ENCODE measurements at regions not wholly inside any gene's neighbourhood (a gene's known extent, or its start where the extent isn't known, plus 50 kb on each side); places are given as distances from the start of the nearest gene placed in this dataset.
A peak's percentile ranks its signal among the peaks of the same experiment; 100 is the strongest.

DNA sequence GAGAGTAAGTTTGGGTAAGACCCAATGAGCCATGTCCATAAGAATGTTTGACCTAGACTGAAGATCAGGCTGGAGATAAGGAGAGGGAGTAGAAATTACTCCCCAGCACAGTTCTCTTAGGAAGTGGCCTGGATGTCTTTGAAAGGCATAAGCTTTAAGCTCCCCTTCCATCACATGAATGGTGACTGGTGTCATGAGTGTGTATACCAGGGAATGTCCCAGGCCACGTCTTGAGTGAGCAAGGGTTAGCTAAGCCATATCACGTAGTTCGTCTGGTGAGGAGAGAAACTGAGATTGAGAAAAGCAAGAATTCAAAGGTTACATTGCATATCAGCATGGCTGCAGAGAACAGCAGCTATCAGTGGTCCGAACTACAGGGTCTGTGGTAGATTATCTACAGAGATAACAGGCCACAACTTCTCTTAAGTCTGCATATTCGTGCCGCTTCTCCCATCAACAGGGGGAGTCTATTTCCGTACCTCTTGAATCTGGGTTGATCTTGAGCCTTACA is 60.1 kb upstream of the BMP2 start:
- DNase-seq, result no peak
- H3K27ac ChIP-seq, result no peak overlapping the region

DNA sequence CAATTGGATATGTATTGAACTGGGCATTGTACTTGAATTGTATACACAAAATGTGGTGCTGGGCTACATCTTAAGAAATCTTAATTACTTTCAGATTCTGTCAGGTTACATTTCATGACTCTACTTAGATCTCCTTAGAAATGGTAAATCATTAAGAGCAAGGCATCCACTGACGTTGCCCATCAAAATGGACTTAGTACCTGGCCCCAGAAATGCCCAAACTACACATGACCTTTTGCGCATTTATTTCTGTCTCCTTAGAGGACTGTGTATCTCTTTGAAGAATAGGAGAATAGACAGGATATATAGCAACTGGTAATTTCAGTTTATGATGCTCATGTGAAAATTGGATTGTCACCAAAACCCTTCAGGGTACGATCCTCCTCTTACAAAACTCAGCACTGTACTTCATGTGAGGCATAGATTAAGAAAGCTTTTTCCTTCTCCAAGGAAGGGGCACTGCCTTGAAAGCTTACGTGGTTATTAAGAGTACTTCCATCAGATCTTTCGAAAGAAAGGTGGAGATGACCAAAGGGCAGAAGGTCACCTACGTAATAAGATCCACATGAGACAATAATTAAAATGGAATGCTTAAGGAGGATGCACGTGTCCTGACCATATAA is 61.4 kb upstream of the BMP2 start:
- H3K9me3 ChIP-seq, result no peaks in the 10 kb centered on the region
- TF ChIP-seq, protein P1, sequence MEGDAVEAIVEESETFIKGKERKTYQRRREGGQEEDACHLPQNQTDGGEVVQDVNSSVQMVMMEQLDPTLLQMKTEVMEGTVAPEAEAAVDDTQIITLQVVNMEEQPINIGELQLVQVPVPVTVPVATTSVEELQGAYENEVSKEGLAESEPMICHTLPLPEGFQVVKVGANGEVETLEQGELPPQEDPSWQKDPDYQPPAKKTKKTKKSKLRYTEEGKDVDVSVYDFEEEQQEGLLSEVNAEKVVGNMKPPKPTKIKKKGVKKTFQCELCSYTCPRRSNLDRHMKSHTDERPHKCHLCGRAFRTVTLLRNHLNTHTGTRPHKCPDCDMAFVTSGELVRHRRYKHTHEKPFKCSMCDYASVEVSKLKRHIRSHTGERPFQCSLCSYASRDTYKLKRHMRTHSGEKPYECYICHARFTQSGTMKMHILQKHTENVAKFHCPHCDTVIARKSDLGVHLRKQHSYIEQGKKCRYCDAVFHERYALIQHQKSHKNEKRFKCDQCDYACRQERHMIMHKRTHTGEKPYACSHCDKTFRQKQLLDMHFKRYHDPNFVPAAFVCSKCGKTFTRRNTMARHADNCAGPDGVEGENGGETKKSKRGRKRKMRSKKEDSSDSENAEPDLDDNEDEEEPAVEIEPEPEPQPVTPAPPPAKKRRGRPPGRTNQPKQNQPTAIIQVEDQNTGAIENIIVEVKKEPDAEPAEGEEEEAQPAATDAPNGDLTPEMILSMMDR (IDR thresholded peaks at IDR 0.05), result no peak
- intact Hi-C loops (cut with DNase I; ENCODE audit: low total_unique reads), result no loop called here
- DNase-seq, result no peak
- H3K4me1 ChIP-seq, result peaks cover 0 to 62% (median 19%) of the 10 kb centered on the region in 4 donors
- no peaks in the 10 kb centered on the region for H3K36me3 ChIP-seq
- no peak overlapping the region for H3K27ac ChIP-seq
- no peak overlapping the region for H3K4me3 ChIP-seq
- H3K27me3 ChIP-seq, result no peaks in the 10 kb centered on the region

More for the DNA sequence above, 60.1 kb upstream of the BMP2 start:
- Histone ChIP-seq H3K4me1 (peaks cover 0 to 52% (median 19%) of the 10 kb centered on the region in 4 donors), H3K36me3 (no peaks in the 10 kb centered on the region), H3K9me3 (no peaks in the 10 kb centered on the region), H3K27me3 (no peaks in the 10 kb centered on the region), H3K4me3 (no peak overlapping the region)
- TF ChIP-seq, protein P1 (IDR thresholded peaks at IDR 0.05), result no peak
- intact Hi-C loops (cut with DNase I; ENCODE audit: low total_unique reads), result no loop called here

DNA sequence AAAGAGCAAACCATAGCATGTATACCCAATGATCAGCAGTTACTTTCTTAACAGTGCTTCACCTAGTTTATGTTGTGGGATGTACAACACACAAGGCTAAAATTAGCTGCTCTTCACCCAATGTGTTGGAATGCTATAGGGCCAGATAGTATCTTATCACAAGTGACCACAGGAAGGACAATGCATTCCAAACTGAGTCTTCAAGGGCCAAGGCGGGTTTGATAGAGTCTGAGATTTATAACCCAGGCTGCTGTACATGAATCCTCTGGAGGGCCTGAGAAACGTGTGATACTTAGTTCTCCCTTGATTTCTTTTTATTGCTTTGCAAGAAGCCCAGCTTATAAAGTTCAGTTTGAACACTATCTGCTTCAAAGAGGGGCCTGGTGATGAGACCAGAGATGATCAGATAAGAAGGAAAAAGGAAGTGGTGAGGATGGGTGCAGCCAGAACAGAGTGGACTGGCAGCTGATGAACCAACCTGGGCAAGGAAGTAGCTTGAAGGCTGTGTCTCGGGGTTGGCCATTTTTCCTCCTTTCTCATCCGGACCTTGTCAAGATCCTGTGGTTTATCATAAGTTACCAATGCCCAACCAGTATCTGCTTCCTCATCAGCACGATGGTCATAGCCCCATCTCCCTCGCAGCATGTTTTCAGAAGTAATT is 62.2 kb upstream of the BMP2 start:
- TF ChIP-seq, protein P1 (IDR thresholded peaks at IDR 0.05), result no peak
- peak overlapping the region; percentile 62 to 84 for H3K27ac ChIP-seq

DNA sequence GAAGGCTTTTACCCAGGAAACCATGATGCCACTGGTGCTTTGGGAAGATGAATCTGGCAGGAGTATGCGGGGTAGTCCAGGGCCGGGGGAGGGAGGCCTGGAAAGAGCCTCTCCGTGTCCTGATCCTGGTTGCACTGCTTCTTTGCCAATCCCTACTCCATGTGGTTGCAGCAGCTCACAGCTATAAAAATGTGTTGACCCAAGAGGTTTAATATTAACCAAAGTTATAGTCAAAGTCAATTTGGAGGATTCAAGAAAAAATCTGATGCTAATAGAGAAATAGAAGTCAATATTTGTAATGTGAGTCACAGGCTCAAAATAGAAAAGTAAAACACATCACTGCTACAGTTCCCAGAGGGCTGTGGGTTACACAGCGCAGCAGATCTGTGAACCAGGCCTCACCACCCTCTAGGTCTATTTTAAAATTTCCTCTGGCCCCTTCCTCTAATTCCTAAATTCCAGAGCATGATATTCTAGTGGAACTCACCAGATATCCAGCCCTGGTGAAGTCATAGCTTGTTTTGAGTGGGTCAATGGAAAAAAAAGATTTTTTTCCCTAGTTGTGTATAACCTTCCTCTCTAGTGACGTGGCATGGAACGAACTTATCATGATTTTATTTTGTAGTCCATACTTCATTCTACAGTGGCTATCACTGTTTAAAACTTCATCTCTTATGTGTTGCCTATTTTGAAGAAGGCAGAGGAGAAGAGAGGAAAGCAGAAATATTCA is 63.2 kb upstream of the BMP2 start:
- Histone ChIP-seq H3K4me1 (peaks cover 0 to 55% (median 19%) of the 10 kb centered on the region in 4 donors), H3K36me3 (no peaks in the 10 kb centered on the region), H3K27ac (peak overlapping the region; percentile 62 to 84), H3K4me3 (no peak overlapping the region), H3K27me3 (no peaks in the 10 kb centered on the region), H3K9me3 (no peaks in the 10 kb centered on the region)
- TF ChIP-seq, protein P1 (IDR thresholded peaks at IDR 0.05), result no peak
- intact Hi-C loops (cut with DNase I; ENCODE audit: low total_unique reads), result no loop called here
- DNase-seq, result no peak

More for the DNA sequence above, 62.2 kb upstream of the BMP2 start:
- intact Hi-C loops (cut with DNase I; ENCODE audit: low total_unique reads), result no loop called here
- H3K9me3 ChIP-seq, result no peaks in the 10 kb centered on the region
- no peak for DNase-seq
- no peak overlapping the region for H3K4me3 ChIP-seq
- no peaks in the 10 kb centered on the region for H3K27me3 ChIP-seq
- peaks cover 0 to 59% (median 19%) of the 10 kb centered on the region in 4 donors for H3K4me1 ChIP-seq
- no peaks in the 10 kb centered on the region for H3K36me3 ChIP-seq

DNA sequence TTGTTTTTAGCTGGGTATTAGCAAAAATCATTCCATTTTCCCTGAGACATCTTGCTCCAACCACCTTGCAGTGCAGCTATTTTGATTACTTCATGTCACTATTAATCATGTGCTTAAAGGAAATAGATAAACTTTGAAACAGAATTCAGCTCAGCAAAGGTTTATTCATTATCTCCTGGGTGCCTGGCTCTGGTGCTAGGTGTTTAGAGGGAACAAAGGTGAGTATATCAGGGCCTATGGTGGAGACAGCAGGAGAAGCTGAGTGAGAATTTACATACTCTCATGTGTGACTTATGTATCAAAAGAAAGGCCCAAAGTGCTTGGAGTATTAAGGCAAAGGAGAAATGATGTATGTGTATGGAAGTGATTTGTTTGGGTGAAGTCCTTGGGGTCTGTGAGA is 63.8 kb upstream of the BMP2 start:
- Histone ChIP-seq H3K4me1 (peaks cover 0 to 48% (median 18%) of the 10 kb centered on the region in 4 donors), H3K27ac (peak overlapping the region; percentile 62 to 84)
- intact Hi-C loops (cut with DNase I; ENCODE audit: low total_unique reads), result no loop called here

More for the DNA sequence above, 63.8 kb upstream of the BMP2 start:
- TF ChIP-seq, protein P1 (IDR thresholded peaks at IDR 0.05), result no peak
- Histone ChIP-seq H3K9me3 (no peaks in the 10 kb centered on the region), H3K27me3 (no peaks in the 10 kb centered on the region), H3K36me3 (no peaks in the 10 kb centered on the region), H3K4me3 (no peak overlapping the region)
- no peak for DNase-seq
